NCI-H1092 (cell line): ENCODE measurements at regions not wholly inside any gene's neighbourhood (a gene's known extent, or its start where the extent isn't known, plus 50 kb on each side); places are given as distances from the start of the nearest gene placed in this dataset.
A peak's percentile ranks its signal among the peaks of the same experiment; 100 is the strongest.

ENCODE experiments used
- DNase-seq: peaks from one replicate; lab custom pipeline; 2025; lab: John Stamatoyannopoulos, UW

- DNase-seq: no peak
Observed at GRCh38 chr16:66289051-66289680, 77.3 kb upstream of the CDH5 start.

- DNase-seq: no peak
Observed at GRCh38 chr16:66287926-66288325, 78.6 kb upstream of the CDH5 start.

- DNase-seq: no peak
Observed at GRCh38 chr16:66287416-66287815, 79.1 kb upstream of the CDH5 start.

GRCh38 chr16:66286527-66286926 is 80.0 kb upstream of the CDH5 start:
- DNase-seq: no peak

- no peak for DNase-seq
Observed at GRCh38 chr16:66278604-66279262, 87.8 kb upstream of the CDH5 start.

- no peak for DNase-seq
Observed at GRCh38 chr16:66278111-66278531, 88.4 kb upstream of the CDH5 start.

GRCh38 chr16:66277311-66278070 is 89.0 kb upstream of the CDH5 start:
- no peak for DNase-seq

- peak; percentile 73 for DNase-seq
Observed at GRCh38 chr16:66275775-66276428, 90.6 kb upstream of the CDH5 start.

GRCh38 chr16:66274335-66275110 is 92.0 kb upstream of the CDH5 start:
- DNase-seq: no peak

- no peak for DNase-seq
Observed at GRCh38 chr16:66273644-66274334, 92.7 kb upstream of the CDH5 start.

- DNase-seq: no peak
Observed at GRCh38 chr16:66273053-66273452, 93.4 kb upstream of the CDH5 start.

- no peak for DNase-seq
Observed at GRCh38 chr16:66272461-66272860, 94.0 kb upstream of the CDH5 start.

- no peak for DNase-seq
Observed at GRCh38 chr16:66271074-66272060, 95.1 kb upstream of the CDH5 start.

- DNase-seq: peak; percentile 46
Observed at GRCh38 chr16:66270333-66270927, 96.1 kb upstream of the CDH5 start.

GRCh38 chr16:66269617-66270332 is 96.7 kb upstream of the CDH5 start:
- no peak for DNase-seq

- DNase-seq: no peak
Observed at GRCh38 chr16:66267292-66268014, 99.0 kb upstream of the CDH5 start.

GRCh38 chr16:66266436-66267291 is 99.8 kb upstream of the CDH5 start:
- no peak for DNase-seq
